Esophagus squamous epithelium (tissue), 5 donors: ENCODE measurements at regions not wholly inside any gene's neighbourhood (a gene's known extent, or its start where the extent isn't known, plus 50 kb on each side); places are given as distances from the start of the nearest gene placed in this dataset.

Experiments
- DNase-seq: peaks from one replicate; lab custom pipeline; 2025; lab: John Stamatoyannopoulos, UW
- H3K27ac ChIP-seq, 4 donors: fragments of 200-600 bp; sonication (generic); one replicate each; pipeline ENCODE4 v1.5.1; 2016 to 2019; ENCODE audit warnings: mild to moderate bottlenecking in 1 of 4
- H3K27me3 ChIP-seq, 4 donors: fragments of 200-600 bp; sonication (generic); 1 replicate in 3 of 4; 2 replicates in 1 of 4; pipeline versions ENCODE4 v1.5.1 to v1.6.0; 2017 to 2021; ENCODE audit warnings: antibody characterized with exemption in 1 of 4
- H3K36me3 ChIP-seq, 3 donors: fragments of 200-600 bp; sonication (generic); one replicate each; pipeline ENCODE4 v1.5.1; 2016 to 2019
- H3K4me1 ChIP-seq, 3 donors: fragments of 200-600 bp; sonication (generic); one replicate each; pipeline ENCODE4 v1.5.1; 2017 to 2019
- H3K4me3 ChIP-seq, 4 donors: fragments of 200-600 bp; sonication (generic); 1 replicate in 3 of 4; 2 replicates in 1 of 4; pipeline ENCODE4 v1.5.1; 2016 to 2019; ENCODE audit warnings: mild to moderate bottlenecking in 2 of 4, moderate library complexity in 1 of 4
- H3K9me3 ChIP-seq, 3 donors: fragments of 200-600 bp; sonication (generic); one replicate each; pipeline ENCODE4 v1.5.1; 2016 to 2019
- CTCF ChIP-seq, 6 experiments: fragments of 450-650 bp in 4 of 6; fragments of 200-600 bp in 2 of 6; sonication (generic) in 2 of 6; IDR thresholded peaks; one replicate each; pipeline ENCODE4 v1.5.1; 2016 to 2019; ENCODE audit warnings: antibody characterized with exemption in 6 of 6, mild to moderate bottlenecking in 4 of 6, moderate library complexity in 4 of 6
- POLR2A ChIP-seq, 4 donors: fragments of 450-650 bp; IDR thresholded peaks; one replicate each; pipeline ENCODE4 v1.6.1; 2017; ENCODE audit warnings: antibody characterized with exemption in 4 of 4, mild to moderate bottlenecking in 4 of 4, moderate library complexity in 3 of 4
- WGBS, 2 donors: methylation state at CpG; one replicate each; pipeline ENCODE4 v1.1.5; 2018; 5-methylcytosine and 5-hydroxymethylcytosine counted together
- intact Hi-C: fragments of 100-400 bp; cut with DNase I; formaldehyde crosslinking; loops from one replicate; pipeline ENCODE4 v1.15.0; 2022
- donor health status: DM: yes; HTN: yes; CAD: no.

GRCh38 chr3:83515123-83515522 lies 1443.7 kb upstream of the CADM2 start:
- H3K36me3 ChIP-seq, result no peaks in the 10 kb centered on the region
- WGBS, 2 donors, result 86 to 87% methylated on average over 16 to 18 of the region's 18 CpGs
- no peak for TF ChIP-seq POLR2A (IDR thresholded peaks at IDR 0.05)
- no peak for TF ChIP-seq CTCF (IDR thresholded peaks at IDR 0.05)
- H3K27ac ChIP-seq, result no peak overlapping the region
- no peak overlapping the region for H3K4me3 ChIP-seq
- no peaks in the 10 kb centered on the region for H3K4me1 ChIP-seq
- intact Hi-C loops, result no loop called here
- H3K9me3 ChIP-seq, result no peaks in the 10 kb centered on the region
- no peak for DNase-seq
- H3K27me3 ChIP-seq, result no peaks in the 10 kb centered on the region

GRCh38 chr3:83523470-83524073 lies 1435.2 kb upstream of the CADM2 start:
- TF ChIP-seq CTCF (IDR thresholded peaks at IDR 0.05), result peak in 3 of 6 experiments; percentile 23 to 57 (median 37)
- no peak for TF ChIP-seq POLR2A (IDR thresholded peaks at IDR 0.05)
- Histone ChIP-seq H3K4me1 (no peaks in the 10 kb centered on the region), H3K9me3 (no peaks in the 10 kb centered on the region), H3K36me3 (no peaks in the 10 kb centered on the region), H3K27ac (no peak overlapping the region), H3K4me3 (no peak overlapping the region), H3K27me3 (no peaks in the 10 kb centered on the region)
- 9 to 11% methylated on average over 7 of the region's 7 CpGs for WGBS, 2 donors
- intact Hi-C loops, result no loop called here
- DNase-seq, result no peak

GRCh38 chr3:83524901-83525300 lies 1433.9 kb upstream of the CADM2 start:
- Histone ChIP-seq H3K36me3 (no peaks in the 10 kb centered on the region), H3K4me1 (no peaks in the 10 kb centered on the region), H3K9me3 (no peaks in the 10 kb centered on the region), H3K27ac (no peak overlapping the region), H3K27me3 (no peaks in the 10 kb centered on the region), H3K4me3 (no peak overlapping the region)
- TF ChIP-seq POLR2A (IDR thresholded peaks at IDR 0.05) (no peak), CTCF (IDR thresholded peaks at IDR 0.05) (no peak)
- no peak for DNase-seq
- 36 to 38% methylated on average over 5 of the region's 5 CpGs for WGBS, 2 donors
- intact Hi-C loops, result no loop called here

GRCh38 chr3:83559082-83559481 lies 1399.7 kb upstream of the CADM2 start:
- Histone ChIP-seq H3K27ac (no peak overlapping the region), H3K36me3 (no peaks in the 10 kb centered on the region), H3K9me3 (no peaks in the 10 kb centered on the region), H3K4me3 (no peak overlapping the region), H3K27me3 (no peaks in the 10 kb centered on the region), H3K4me1 (no peaks in the 10 kb centered on the region)
- intact Hi-C loops, result no loop called here
- WGBS, 2 donors, result 74 to 82% methylated on average over 3 of the region's 3 CpGs
- no peak for DNase-seq
- TF ChIP-seq POLR2A (IDR thresholded peaks at IDR 0.05) (no peak), CTCF (IDR thresholded peaks at IDR 0.05) (no peak)

GRCh38 chr3:83567935-83568334 lies 1390.9 kb upstream of the CADM2 start:
- no peaks in the 10 kb centered on the region for H3K9me3 ChIP-seq
- intact Hi-C loops, result no loop called here
- no peak overlapping the region for H3K4me3 ChIP-seq
- WGBS, 2 donors, result 11 to 18% methylated on average over 3 of the region's 3 CpGs
- no peaks in the 10 kb centered on the region for H3K4me1 ChIP-seq
- no peaks in the 10 kb centered on the region for H3K36me3 ChIP-seq
- no peak for TF ChIP-seq POLR2A (IDR thresholded peaks at IDR 0.05)
- no peak for TF ChIP-seq CTCF (IDR thresholded peaks at IDR 0.05)
- no peak for DNase-seq
- H3K27me3 ChIP-seq, result no peaks in the 10 kb centered on the region
- H3K27ac ChIP-seq, result no peak overlapping the region
